ENCODE measurements at regions not wholly inside any gene's neighbourhood (a gene's known extent, or its start where the extent isn't known, plus 50 kb on each side); places are given as distances from the start of the nearest gene placed in this dataset.
"Not testable (repeated sequence)": the region's sequence is repeated elsewhere in the genome, so short reads cannot be mapped to it uniquely, and the experiment has no call there.

- no peaks in the 10 kb centered on the region for H3K9me3 ChIP-seq (ENCODE audit: low read depth, low read length)
- H3K4me3 ChIP-seq: no peak overlapping the region
- no peak for DNase-seq (ENCODE audit: low read depth, low spot score)
- TF ChIP-seq FOXP2 (optimal IDR thresholded peaks at IDR 0.05; ENCODE audit: control extremely low read depth, extremely low read length, insufficient read depth) (no peak), EZH2 (IDR thresholded peaks at IDR 0.05) (no peak), POLR2AphosphoS5 (IDR thresholded peaks at IDR 0.05; ENCODE audit: borderline replicate concordance, low read depth, low read length) (no peak)
- H3K27ac ChIP-seq: no peak overlapping the region
- H3K36me3 ChIP-seq (ENCODE audit: insufficient read depth, low read length): no peaks in the 10 kb centered on the region
- H3K9ac ChIP-seq (ENCODE audit: insufficient read length): no peak overlapping the region
Observed at GRCh38 chr10:81213370-81213769, 661.6 kb upstream of the NRG3 start.

- Histone ChIP-seq H3K4me3 (no peak overlapping the region), H3K9me3 (ENCODE audit: low read depth, low read length) (no peaks in the 10 kb centered on the region), H3K36me3 (ENCODE audit: insufficient read depth, low read length) (no peaks in the 10 kb centered on the region), H3K27ac (peak overlapping the region; percentile 54; the same call in 1 of the 2 replicates), H3K9ac (ENCODE audit: insufficient read length) (no peak overlapping the region)
- DNase-seq (ENCODE audit: low read depth, low spot score): peak; percentile 0
- no peak for TF ChIP-seq EZH2 (IDR thresholded peaks at IDR 0.05)
Observed at GRCh38 chr10:81215498-81215897, 659.5 kb upstream of the NRG3 start.

GRCh38 chr10:81216949-81217348, 658.0 kb upstream of the NRG3 start:
- Histone ChIP-seq H3K9me3 (ENCODE audit: low read depth, low read length) (no peaks in the 10 kb centered on the region), H3K4me3 (no peak overlapping the region), H3K27ac (no peak overlapping the region), H3K9ac (ENCODE audit: insufficient read length) (no peak overlapping the region), H3K36me3 (ENCODE audit: insufficient read depth, low read length) (no peaks in the 10 kb centered on the region)
- TF ChIP-seq POLR2AphosphoS5 (IDR thresholded peaks at IDR 0.05; ENCODE audit: borderline replicate concordance, low read depth, low read length): no peak
- TF ChIP-seq FOXP2 (optimal IDR thresholded peaks at IDR 0.05; ENCODE audit: control extremely low read depth, extremely low read length, insufficient read depth): no peak
- TF ChIP-seq EZH2 (IDR thresholded peaks at IDR 0.05): no peak
- DNase-seq (ENCODE audit: low read depth, low spot score): no peak

GRCh38 chr10:81218307-81218706, 656.7 kb upstream of the NRG3 start:
- Histone ChIP-seq H3K9me3 (ENCODE audit: low read depth, low read length) (no peaks in the 10 kb centered on the region), H3K27ac (no peak overlapping the region), H3K4me3 (no peak overlapping the region), H3K36me3 (ENCODE audit: insufficient read depth, low read length) (no peaks in the 10 kb centered on the region), H3K9ac (ENCODE audit: insufficient read length) (no peak overlapping the region)
- TF ChIP-seq FOXP2 (optimal IDR thresholded peaks at IDR 0.05; ENCODE audit: control extremely low read depth, extremely low read length, insufficient read depth) (no peak), EZH2 (IDR thresholded peaks at IDR 0.05) (no peak), POLR2AphosphoS5 (IDR thresholded peaks at IDR 0.05; ENCODE audit: borderline replicate concordance, low read depth, low read length) (no peak)
- no peak for DNase-seq (ENCODE audit: low read depth, low spot score)

- H3K36me3 ChIP-seq (ENCODE audit: insufficient read depth, low read length): no peaks in the 10 kb centered on the region
- TF ChIP-seq EZH2 (IDR thresholded peaks at IDR 0.05): no peak
- TF ChIP-seq FOXP2 (optimal IDR thresholded peaks at IDR 0.05; ENCODE audit: control extremely low read depth, extremely low read length, insufficient read depth): no peak
- no peak for TF ChIP-seq POLR2AphosphoS5 (IDR thresholded peaks at IDR 0.05; ENCODE audit: borderline replicate concordance, low read depth, low read length)
- no peak overlapping the region for H3K4me3 ChIP-seq
- H3K27ac ChIP-seq: no peak overlapping the region
- no peak for DNase-seq (ENCODE audit: low read depth, low spot score)
- no peak overlapping the region for H3K9ac ChIP-seq (ENCODE audit: insufficient read length)
- no peaks in the 10 kb centered on the region for H3K9me3 ChIP-seq (ENCODE audit: low read depth, low read length)
Observed at GRCh38 chr10:81219758-81220157, 655.2 kb upstream of the NRG3 start.

GRCh38 chr10:81248886-81249285, 626.1 kb upstream of the NRG3 start:
- peak; percentile 37 for DNase-seq (ENCODE audit: low read depth, low spot score)
- H3K4me3 ChIP-seq: no peak overlapping the region
- TF ChIP-seq EZH2 (IDR thresholded peaks at IDR 0.05) (no peak), FOXP2 (optimal IDR thresholded peaks at IDR 0.05; ENCODE audit: control extremely low read depth, extremely low read length, insufficient read depth) (no peak), POLR2AphosphoS5 (IDR thresholded peaks at IDR 0.05; ENCODE audit: borderline replicate concordance, low read depth, low read length) (no peak)
- peak overlapping the region; percentile 31; the same call in 1 of the 2 replicates for H3K27ac ChIP-seq
- no peaks in the 10 kb centered on the region for H3K9me3 ChIP-seq (ENCODE audit: low read depth, low read length)
- H3K9ac ChIP-seq (ENCODE audit: insufficient read length): no peak overlapping the region
- no peaks in the 10 kb centered on the region for H3K36me3 ChIP-seq (ENCODE audit: insufficient read depth, low read length)

GRCh38 chr10:81251457-81252115, 623.4 kb upstream of the NRG3 start:
- Histone ChIP-seq H3K36me3 (ENCODE audit: insufficient read depth, low read length) (no peaks in the 10 kb centered on the region), H3K9ac (ENCODE audit: insufficient read length) (no peak overlapping the region), H3K27ac (no peak overlapping the region), H3K9me3 (ENCODE audit: low read depth, low read length) (no peaks in the 10 kb centered on the region), H3K4me3 (no peak overlapping the region)
- TF ChIP-seq POLR2AphosphoS5 (IDR thresholded peaks at IDR 0.05; ENCODE audit: borderline replicate concordance, low read depth, low read length): no peak
- no peak for TF ChIP-seq FOXP2 (optimal IDR thresholded peaks at IDR 0.05; ENCODE audit: control extremely low read depth, extremely low read length, insufficient read depth)
- no peak for TF ChIP-seq EZH2 (IDR thresholded peaks at IDR 0.05)
- no peak for DNase-seq (ENCODE audit: low read depth, low spot score)

- H3K36me3 ChIP-seq (ENCODE audit: insufficient read depth, low read length); DNase-seq (ENCODE audit: low read depth, low spot score); H3K9me3 ChIP-seq (ENCODE audit: low read depth, low read length); H3K4me3 ChIP-seq; H3K27ac ChIP-seq; H3K9ac ChIP-seq (ENCODE audit: insufficient read length): not testable (repeated sequence)
Observed at GRCh38 chr10:81264991-81265390, 610.0 kb upstream of the NRG3 start.

- no peak for DNase-seq (ENCODE audit: low read depth, low spot score)
- H3K9ac ChIP-seq (ENCODE audit: insufficient read length): no peak overlapping the region
- H3K27ac ChIP-seq: no peak overlapping the region
- no peak overlapping the region for H3K4me3 ChIP-seq
- H3K9me3 ChIP-seq (ENCODE audit: low read depth, low read length): no peaks in the 10 kb centered on the region
- no peak for TF ChIP-seq FOXP2 (optimal IDR thresholded peaks at IDR 0.05; ENCODE audit: control extremely low read depth, extremely low read length, insufficient read depth)
- no peak for TF ChIP-seq POLR2AphosphoS5 (IDR thresholded peaks at IDR 0.05; ENCODE audit: borderline replicate concordance, low read depth, low read length)
- no peaks in the 10 kb centered on the region for H3K36me3 ChIP-seq (ENCODE audit: insufficient read depth, low read length)
Observed at GRCh38 chr10:81270051-81270450, 604.9 kb upstream of the NRG3 start.
